Hepatocyte (in vitro differentiated cells): ENCODE measurements at regions not wholly inside any gene's neighbourhood (a gene's known extent, or its start where the extent isn't known, plus 50 kb on each side); places are given as distances from the start of the nearest gene placed in this dataset.

Source experiments
- DNase-seq: peaks from one replicate; pipeline ENCODE4 v3.0.0-alpha.2; 2016; ENCODE audit warnings: low spot score
- H2AFZ ChIP-seq: fragments of 200-600 bp; sonication (generic); 2 replicates; pipeline ENCODE4 v1.6.0; 2016; ENCODE audit warnings: antibody characterized with exemption, mild to moderate bottlenecking
- H3K27ac ChIP-seq: fragments of 200-600 bp; sonication (generic); 2 replicates; pipeline ENCODE4 v1.5.1; 2016; ENCODE audit warnings: mild to moderate bottlenecking
- H3K27me3 ChIP-seq: fragments of 200-600 bp; sonication (generic); 2 replicates; pipeline ENCODE4 v1.6.1; 2016
- H3K36me3 ChIP-seq: fragments of 200-600 bp; sonication (generic); replicated peaks from 2 replicates; pipeline ENCODE4 v1.5.1; 2016; ENCODE audit warnings: low read depth; ENCODE audit not compliant: insufficient read depth
- H3K4me1 ChIP-seq: fragments of 200-600 bp; sonication (generic); 2 replicates; pipeline ENCODE4 v1.5.1; 2016; ENCODE audit warnings: mild to moderate bottlenecking, moderate library complexity; ENCODE audit not compliant: insufficient read depth
- H3K4me2 ChIP-seq: fragments of 200-600 bp; sonication (generic); 2 replicates; pipeline ENCODE4 v1.6.0; 2016
- H3K4me3 ChIP-seq: fragments of 200-600 bp; sonication (generic); 2 replicates; pipeline ENCODE4 v1.5.1; 2016; ENCODE audit warnings: mild to moderate bottlenecking
- H3K79me2 ChIP-seq: fragments of 200-600 bp; sonication (generic); 2 replicates; pipeline ENCODE4 v1.6.0; 2017; ENCODE audit warnings: mild to moderate bottlenecking
- H3K9me2 ChIP-seq: fragments of 200-600 bp; sonication (generic); replicated peaks from 2 replicates; pipeline ENCODE4 v1.6.0; 2017; ENCODE audit warnings: mild to moderate bottlenecking; ENCODE audit not compliant: insufficient read depth
- H3K9me3 ChIP-seq: fragments of 200-600 bp; sonication (generic); 2 replicates; pipeline ENCODE4 v1.5.1; 2016; ENCODE audit warnings: low read depth, mild to moderate bottlenecking
- H4K20me1 ChIP-seq: fragments of 200-600 bp; sonication (generic); 2 replicates; pipeline ENCODE4 v1.6.0; 2016; ENCODE audit warnings: mild to moderate bottlenecking; ENCODE audit not compliant: insufficient read depth, poor library complexity, severe bottlenecking
- CTCF ChIP-seq: fragments of 200-600 bp; sonication (generic); IDR thresholded peaks from 2 replicates; pipeline ENCODE4 v1.5.1; 2016; ENCODE audit warnings: antibody characterized with exemption, mild to moderate bottlenecking; ENCODE audit not compliant: poor library complexity
- EZH2 ChIP-seq: fragments of 200-600 bp; sonication (generic); IDR thresholded peaks from 2 replicates; pipeline ENCODE4 v1.6.1; 2016; ENCODE audit warnings: antibody characterized with exemption, mild to moderate bottlenecking, borderline replicate concordance
- EZH2phosphoT487 ChIP-seq: fragments of 200-600 bp; sonication (generic); IDR thresholded peaks from one replicate; pipeline ENCODE4 v1.6.1; 2018; ENCODE audit warnings: antibody characterized with exemption, mild to moderate bottlenecking, low read depth, moderate library complexity; ENCODE audit not compliant: unreplicated experiment, severe bottlenecking
- WGBS: methylation state at CpG from one replicate; pipeline ENCODE4 v1.1.6; 2016; ENCODE audit warnings: low lambda C conversion rate; ENCODE audit errors: missing lambda C conversion rate; 5-methylcytosine and 5-hydroxymethylcytosine counted together

GRCh38 chr4:68765876-68766275 lies 49.9 kb upstream of the UGT2B10 start:
- H3K4me3 ChIP-seq, result no peak overlapping the region
- H3K4me1 ChIP-seq, result no peaks in the 10 kb centered on the region
- H3K27me3 ChIP-seq, result no peaks in the 10 kb centered on the region
- H3K79me2 ChIP-seq, result no peaks in the 10 kb centered on the region
- H3K9me2 ChIP-seq, result no peaks in the 10 kb centered on the region
- WGBS, result 97% methylated on average over 3 of the region's 3 CpGs
- DNase-seq, result no peak
- no peaks in the 10 kb centered on the region for H4K20me1 ChIP-seq
- H3K36me3 ChIP-seq, result no peaks in the 10 kb centered on the region
- no peak overlapping the region for H2AFZ ChIP-seq
- no peak overlapping the region for H3K4me2 ChIP-seq
- TF ChIP-seq EZH2phosphoT487, result no peak
- TF ChIP-seq EZH2, result no peak
- no peak for TF ChIP-seq CTCF
- H3K9me3 ChIP-seq, result no peaks in the 10 kb centered on the region
- H3K27ac ChIP-seq, result no peak overlapping the region
